ENCODE measurements at regions not wholly inside any gene's neighbourhood (a gene's known extent, or its start where the extent isn't known, plus 50 kb on each side); places are given as distances from the start of the nearest gene placed in this dataset.
"Not testable (repeated sequence)": the region's sequence is repeated elsewhere in the genome, so short reads cannot be mapped to it uniquely, and the experiment has no call there.

GRCh38 chr14:44612002-44612401 is 104.9 kb upstream of the FSCB start:
- no peak for FAIRE-seq
- no peaks in the 10 kb centered on the region for H3K27me3 ChIP-seq (ENCODE audit: control insufficient read depth, insufficient read depth, low read length)
- H3K36me3 ChIP-seq (ENCODE audit: control insufficient read depth, insufficient read depth, low read length) = no peaks in the 10 kb centered on the region
- H3K4me3 ChIP-seq (ENCODE audit: low read depth, low read length) = no peak overlapping the region
- no peak for DNase-seq (ENCODE audit: low read depth)
- TF ChIP-seq CTCF (IDR thresholded peaks at IDR 0.05; ENCODE audit: insufficient read depth, low read length, severe bottlenecking) = no peak

GRCh38 chr14:44609876-44610510 is 102.9 kb upstream of the FSCB start:
- no peak for DNase-seq (ENCODE audit: low read depth)
- TF ChIP-seq CTCF (IDR thresholded peaks at IDR 0.05; ENCODE audit: insufficient read depth, low read length, severe bottlenecking) = no peak
- H3K4me3 ChIP-seq (ENCODE audit: low read depth, low read length) = no peak overlapping the region
- no peak for FAIRE-seq
- no peaks in the 10 kb centered on the region for H3K27me3 ChIP-seq (ENCODE audit: control insufficient read depth, insufficient read depth, low read length)
- no peaks in the 10 kb centered on the region for H3K36me3 ChIP-seq (ENCODE audit: control insufficient read depth, insufficient read depth, low read length)

- Histone ChIP-seq H3K36me3 (ENCODE audit: control insufficient read depth, insufficient read depth, low read length) (no peaks in the 10 kb centered on the region), H3K4me3 (ENCODE audit: low read depth, low read length) (no peak overlapping the region), H3K27me3 (ENCODE audit: control insufficient read depth, insufficient read depth, low read length) (no peaks in the 10 kb centered on the region)
- TF ChIP-seq CTCF (IDR thresholded peaks at IDR 0.05; ENCODE audit: insufficient read depth, low read length, severe bottlenecking) = no peak
- FAIRE-seq (no peak), DNase-seq (ENCODE audit: low read depth) (no peak)
Observed at GRCh38 chr14:44609201-44609600, 102.1 kb upstream of the FSCB start.

GRCh38 chr14:44607701-44608100 is 100.6 kb upstream of the FSCB start:
- Histone ChIP-seq H3K27me3 (ENCODE audit: control insufficient read depth, insufficient read depth, low read length) (no peaks in the 10 kb centered on the region), H3K4me3 (ENCODE audit: low read depth, low read length) (no peak overlapping the region), H3K36me3 (ENCODE audit: control insufficient read depth, insufficient read depth, low read length) (no peaks in the 10 kb centered on the region)
- DNase-seq (ENCODE audit: low read depth) (no peak), FAIRE-seq (no peak)
- TF ChIP-seq CTCF (IDR thresholded peaks at IDR 0.05; ENCODE audit: insufficient read depth, low read length, severe bottlenecking) = no peak

GRCh38 chr14:44606576-44606975 is 99.5 kb upstream of the FSCB start:
- Histone ChIP-seq H3K36me3 (ENCODE audit: control insufficient read depth, insufficient read depth, low read length) (no peaks in the 10 kb centered on the region), H3K4me3 (ENCODE audit: low read depth, low read length) (no peak overlapping the region), H3K27me3 (ENCODE audit: control insufficient read depth, insufficient read depth, low read length) (no peaks in the 10 kb centered on the region)
- DNase-seq (ENCODE audit: low read depth) (no peak), FAIRE-seq (no peak)
- no peak for TF ChIP-seq CTCF (IDR thresholded peaks at IDR 0.05; ENCODE audit: insufficient read depth, low read length, severe bottlenecking)

- not testable (repeated sequence) for H3K27me3 ChIP-seq (ENCODE audit: control insufficient read depth, insufficient read depth, low read length); FAIRE-seq; H3K4me3 ChIP-seq (ENCODE audit: low read depth, low read length); H3K36me3 ChIP-seq (ENCODE audit: control insufficient read depth, insufficient read depth, low read length); DNase-seq (ENCODE audit: low read depth)
Observed at GRCh38 chr14:44601266-44601665, 94.2 kb upstream of the FSCB start.
